Heart left ventricle (tissue), 16 donors: ENCODE measurements at regions not wholly inside any gene's neighbourhood (a gene's known extent, or its start where the extent isn't known, plus 50 kb on each side); places are given as distances from the start of the nearest gene placed in this dataset.

Source experiments
- ATAC-seq, 4 donors: fragments of 200-7000 bp; cut with Tn5 transposase; one replicate each; pipeline ENCODE4 v1.9.1; 2020 to 2022; ENCODE audit warnings: moderate library complexity in 4 of 4, mild to moderate bottlenecking in 3 of 4, moderate number of reproducible peaks in 1 of 4
- DNase-seq, 5 donors: peaks; one replicate each; pipeline ENCODE4 v3.0.0-alpha.2; 2020
- H3K27ac ChIP-seq, 12 donors: fragments of 200-600 bp; sonication (generic) in 4 of 12; one replicate each; pipeline versions ENCODE4 v1.5.0 to v1.8.0; 2016 to 2022; ENCODE audit warnings: mild to moderate bottlenecking in 2 of 12
- H3K27me3 ChIP-seq, 9 donors: fragments of 200-600 bp; sonication (generic) in 2 of 9; one replicate each; pipeline versions ENCODE4 v1.5.1 to v1.8.0; 2016 to 2022; ENCODE audit warnings: mild to moderate bottlenecking in 3 of 9
- H3K36me3 ChIP-seq, 9 donors: fragments of 200-600 bp; sonication (generic) in 2 of 9; one replicate each; pipeline versions ENCODE4 v1.5.0 to v1.8.0; 2018 to 2022; ENCODE audit warnings: mild to moderate bottlenecking in 2 of 9
- H3K4me1 ChIP-seq, 12 donors: fragments of 200-600 bp; sonication (generic) in 4 of 12; one replicate each; pipeline versions ENCODE4 v1.5.0 to v1.8.0; 2016 to 2022; ENCODE audit warnings: mild to moderate bottlenecking in 3 of 12
- H3K4me3 ChIP-seq, 12 donors: fragments of 200-600 bp; sonication (generic) in 4 of 12; one replicate each; pipeline versions ENCODE4 v1.5.0 to v1.8.0; 2017 to 2022; ENCODE audit warnings: mild to moderate bottlenecking in 9 of 12, moderate library complexity in 4 of 12
- H3K9me3 ChIP-seq, 12 donors: fragments of 200-600 bp; sonication (generic) in 4 of 12; one replicate each; pipeline versions ENCODE4 v1.5.0 to v1.8.0; 2016 to 2022; ENCODE audit warnings: mild to moderate bottlenecking in 1 of 12
- CTCF ChIP-seq, 12 donors: fragments of 200-600 bp; sonication (generic) in 4 of 12; IDR thresholded peaks; one replicate each; pipeline versions ENCODE4 v1.5.0 to v1.8.0; 2018 to 2022; ENCODE audit warnings: antibody characterized with exemption in 12 of 12, mild to moderate bottlenecking in 5 of 12
- POLR2A ChIP-seq, 2 donors: fragments of 450-650 bp; IDR thresholded peaks; one replicate each; pipeline ENCODE4 v1.6.1; 2017; ENCODE audit warnings: antibody characterized with exemption in 2 of 2, mild to moderate bottlenecking in 2 of 2, moderate library complexity in 2 of 2
- WGBS, 4 donors: extraction: QIAGEN DNeasy Blood & Tissue Kit in 2 of 4; methylation state at CpG; one replicate each; pipeline versions ENCODE4 v1.1.5 to v1.1.7; 2013 to 2018; 5-methylcytosine and 5-hydroxymethylcytosine counted together
- intact Hi-C, 10 donors: fragments of 100-400 bp; cut with DNase I; formaldehyde crosslinking; loops; one replicate each; pipeline versions ENCODE4 v1.11.1 to v1.14.2; 2022
- donor health status: ischemic (EF 13 %, LVEDD 7.1; RV severe dilation, severe dysfunction).
- donor health status: healthy with polysubstance abuse.
- donor health status: DM: no; HTN: yes; CAD: no.
- donor health status: DM: no; HTN: no; CAD: no.
- donor health status: ischemic (EF 25% LVEDD 6.9; RV normal size, moderate dysfunction).
- donor health status: ischemic (EF 25% LVEDD 5.7; RV mildly dilated, moderate dysfunction).
- donor health status: healthy.
- donor health status: DM: yes; HTN: yes; CAD: no.
- donor health status: ischemic (EF 35%, LVEDD 5.7; RV mildly dilated, moderate dysfunction).
- donor health status: nonischemic (EF 11% LVEDD 7.7; RV severe dilation, severe dysfunction).
- donor health status: DM: yes; HTN: yes; CAD: no.
- donor health status: PGD.
- donor health status: ischemic (EF 29% LVEDD 5.4; RV normal size, mild dysfunction).
- donor health status: nonischemic (EF 23%, LVEDD 6.1; RV moderate dilation, normal function).

GRCh38 chr3:99246010-99246654, 344.6 kb upstream of the DCBLD2 start:
- H3K4me1 ChIP-seq = peaks cover 0 to 25% (median 6%) of the 10 kb centered on the region in 12 donors
- DNase-seq (no peak), ATAC-seq (no peak)
- no peaks in the 10 kb centered on the region for H3K27me3 ChIP-seq
- H3K4me3 ChIP-seq = no peak overlapping the region
- H3K36me3 ChIP-seq = no peaks in the 10 kb centered on the region
- H3K9me3 ChIP-seq = peaks cover 0 to 7% (median 0%) of the 10 kb centered on the region in 12 donors
- no peak for TF ChIP-seq POLR2A (IDR thresholded peaks at IDR 0.05)
- no peak for TF ChIP-seq CTCF (IDR thresholded peaks at IDR 0.05)
- H3K27ac ChIP-seq = no peak overlapping the region
- WGBS, 4 donors = 38 to 48% (median 42%) methylated on average over 2 of the region's 2 CpGs
- intact Hi-C loops = no loop called here

GRCh38 chr3:99242271-99242670, 340.8 kb upstream of the DCBLD2 start:
- Histone ChIP-seq H3K4me3 (no peak overlapping the region), H3K9me3 (peaks cover 0 to 7% (median 0%) of the 10 kb centered on the region in 12 donors), H3K4me1 (peaks cover 0 to 9% (median 0%) of the 10 kb centered on the region in 12 donors), H3K36me3 (no peaks in the 10 kb centered on the region), H3K27me3 (no peaks in the 10 kb centered on the region), H3K27ac (no peak overlapping the region)
- ATAC-seq (no peak), DNase-seq (no peak)
- WGBS, 4 donors = 84 to 93% (median 92%) methylated on average over 2 of the region's 2 CpGs
- TF ChIP-seq CTCF (IDR thresholded peaks at IDR 0.05) (no peak), POLR2A (IDR thresholded peaks at IDR 0.05) (no peak)
- intact Hi-C loops = no loop called here

- H3K27ac ChIP-seq = peak overlapping the region in 1 of 12 donors; percentile 32
- H3K9me3 ChIP-seq = peaks cover 0 to 7% (median 0%) of the 10 kb centered on the region in 12 donors
- intact Hi-C loops = no loop called here
- H3K36me3 ChIP-seq = no peaks in the 10 kb centered on the region
- no peak for ATAC-seq
- no peak for TF ChIP-seq CTCF (IDR thresholded peaks at IDR 0.05)
- TF ChIP-seq POLR2A (IDR thresholded peaks at IDR 0.05) = no peak
- DNase-seq = no peak
- WGBS, 4 donors = 21 to 32% (median 29%) methylated on average over 2 of the region's 2 CpGs
- no peaks in the 10 kb centered on the region for H3K27me3 ChIP-seq
- peaks cover 0 to 9% (median 0%) of the 10 kb centered on the region in 12 donors for H3K4me1 ChIP-seq
- H3K4me3 ChIP-seq = no peak overlapping the region
These were observed 339.2 kb upstream of the DCBLD2 start for GRCh38 chr3:99240700-99241099.

GRCh38 chr3:99236576-99236975, 335.1 kb upstream of the DCBLD2 start:
- intact Hi-C loops = no loop called here
- H3K36me3 ChIP-seq = no peaks in the 10 kb centered on the region
- no peak for DNase-seq
- H3K27ac ChIP-seq = no peak overlapping the region
- peaks cover 0 to 9% (median 0%) of the 10 kb centered on the region in 12 donors for H3K4me1 ChIP-seq
- no peak overlapping the region for H3K4me3 ChIP-seq
- ATAC-seq = no peak
- H3K27me3 ChIP-seq = no peaks in the 10 kb centered on the region
- TF ChIP-seq POLR2A (IDR thresholded peaks at IDR 0.05) = no peak
- TF ChIP-seq CTCF (IDR thresholded peaks at IDR 0.05) = no peak
- H3K9me3 ChIP-seq = no peaks in the 10 kb centered on the region
